Upper lobe of left lung (tissue), 4 donors: ENCODE measurements at regions not wholly inside any gene's neighbourhood (a gene's known extent, or its start where the extent isn't known, plus 50 kb on each side); places are given as distances from the start of the nearest gene placed in this dataset.

Experiments
- CTCF ChIP-seq, 6 experiments: fragments of 450-650 bp in 4 of 6; fragments of 200-600 bp in 2 of 6; sonication (generic) in 2 of 6; IDR thresholded peaks; one replicate each; pipeline ENCODE4 v1.5.1; 2016 to 2019; ENCODE audit warnings: antibody characterized with exemption in 6 of 6
- EP300 ChIP-seq, 4 donors: sonication (generic); formaldehyde crosslinking; IDR thresholded peaks; one replicate each; pipeline ENCODE4 v1.5.1; 2017; ENCODE audit warnings: antibody characterized with exemption in 4 of 4, control low read depth in 2 of 4
- POLR2A ChIP-seq, 4 donors: fragments of 450-650 bp; IDR thresholded peaks; one replicate each; pipeline ENCODE4 v1.5.1; 2016 to 2017; ENCODE audit warnings: antibody characterized with exemption in 4 of 4, mild to moderate bottlenecking in 2 of 4
- POLR2AphosphoS5 ChIP-seq, 2 donors: sonication (generic); formaldehyde crosslinking; IDR thresholded peaks; one replicate each; pipeline ENCODE4 v1.5.1; 2017; ENCODE audit warnings: antibody characterized with exemption in 2 of 2

- no peak for TF ChIP-seq POLR2A (IDR thresholded peaks at IDR 0.05)
- TF ChIP-seq CTCF (IDR thresholded peaks at IDR 0.05), result no peak
- TF ChIP-seq POLR2AphosphoS5 (IDR thresholded peaks at IDR 0.05), result no peak
- no peak for TF ChIP-seq EP300 (IDR thresholded peaks at IDR 0.05)
Observed at GRCh38 chr15:62520887-62521286, 355.8 kb upstream of the C2CD4B start.
